OCI-M2 (cell line): ENCODE measurements at regions not wholly inside any gene's neighbourhood (a gene's known extent, or its start where the extent isn't known, plus 50 kb on each side); places are given as distances from the start of the nearest gene placed in this dataset.
"Not testable (repeated sequence)": the region's sequence is repeated elsewhere in the genome, so short reads cannot be mapped to it uniquely, and the experiment has no call there.

ENCODE experiments used
- DNase-seq: peaks from one replicate; lab custom pipeline; 2025; ENCODE audit not compliant: unreplicated experiment; lab: John Stamatoyannopoulos, UW

- no peak for DNase-seq
Measured at GRCh38 chr13:90926459-90926858, 421.0 kb upstream of the MIR17HG start.

DNA sequence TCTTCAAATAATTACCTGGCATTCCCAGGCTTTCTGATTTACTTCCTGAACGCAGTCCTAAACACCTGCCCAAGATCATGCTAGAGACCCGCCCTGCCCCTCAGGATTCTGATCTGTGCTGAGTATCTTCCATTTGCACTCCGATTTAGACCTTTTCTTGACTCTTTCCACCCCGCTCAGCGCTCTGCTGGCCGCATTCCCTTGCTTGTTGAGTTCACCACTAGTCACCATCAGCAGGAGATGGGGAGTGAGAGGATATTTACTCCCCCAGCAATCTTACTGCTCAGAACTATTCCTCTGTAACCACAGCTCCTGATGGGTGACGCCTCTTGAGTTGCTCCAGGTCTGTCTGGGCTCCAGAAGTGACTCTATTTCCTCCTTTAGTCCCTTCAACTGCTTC is 419.4 kb upstream of the MIR17HG start:
- no peak for DNase-seq

GRCh38 chr13:90933097-90933826 is 414.2 kb upstream of the MIR17HG start:
- DNase-seq: no peak

GRCh38 chr13:90934741-90935140 is 412.7 kb upstream of the MIR17HG start:
- no peak for DNase-seq

DNA sequence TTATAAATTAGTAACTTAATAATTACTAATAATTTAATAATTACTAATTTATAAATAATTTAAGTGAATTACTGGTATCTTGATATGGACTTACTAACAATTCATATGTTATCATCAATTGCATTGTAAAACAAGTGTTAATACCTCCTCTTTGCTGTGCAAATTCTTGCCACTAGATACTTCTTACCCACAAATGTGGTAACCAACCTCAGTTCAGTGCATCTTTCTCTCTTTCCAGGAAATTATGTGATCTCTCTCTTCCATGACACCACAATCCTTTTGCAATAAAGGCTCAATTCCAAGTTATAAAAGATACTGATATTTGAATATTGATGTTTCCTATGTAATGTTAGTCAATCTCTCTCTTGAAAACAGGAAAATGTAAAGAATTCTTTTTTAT is 408.6 kb upstream of the MIR17HG start:
- DNase-seq: no peak

DNA sequence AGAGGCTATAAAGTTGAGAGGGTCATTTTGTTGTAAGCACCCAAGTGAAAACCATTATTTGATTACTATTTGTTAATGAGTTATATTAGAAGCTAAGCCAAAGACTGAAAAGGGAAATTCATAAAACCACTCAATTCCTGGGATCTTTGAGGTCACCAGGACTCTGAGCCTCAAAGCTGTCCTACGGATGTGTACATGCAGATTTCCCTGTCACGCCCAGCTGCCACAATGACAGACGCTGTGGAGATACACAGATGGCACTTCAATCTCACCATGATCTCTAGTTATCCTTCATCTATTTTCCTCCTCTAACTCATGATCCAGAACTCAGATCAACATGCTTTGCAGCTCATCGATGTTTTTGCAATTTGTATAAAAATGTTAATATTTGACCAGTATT is 403.5 kb upstream of the MIR17HG start:
- DNase-seq: no peak

DNA sequence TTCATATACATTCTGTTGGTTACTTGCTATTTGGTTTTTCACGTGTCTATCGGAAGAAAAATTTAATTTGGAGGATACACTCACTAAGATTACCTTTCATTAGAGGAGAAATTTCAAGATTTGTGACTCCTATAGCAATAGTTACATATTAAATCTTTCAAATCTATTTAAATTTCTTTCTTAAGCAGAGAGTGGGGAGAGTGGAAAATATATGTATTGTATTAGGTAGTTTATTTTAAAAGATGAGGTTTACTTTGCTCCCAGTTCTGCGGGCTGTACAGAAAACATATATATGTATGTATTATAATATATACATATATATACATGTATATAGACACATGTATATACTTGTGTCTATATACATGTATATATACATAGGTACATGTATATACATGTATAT is 402.3 kb upstream of the MIR17HG start:
- DNase-seq: not testable (repeated sequence)

DNA sequence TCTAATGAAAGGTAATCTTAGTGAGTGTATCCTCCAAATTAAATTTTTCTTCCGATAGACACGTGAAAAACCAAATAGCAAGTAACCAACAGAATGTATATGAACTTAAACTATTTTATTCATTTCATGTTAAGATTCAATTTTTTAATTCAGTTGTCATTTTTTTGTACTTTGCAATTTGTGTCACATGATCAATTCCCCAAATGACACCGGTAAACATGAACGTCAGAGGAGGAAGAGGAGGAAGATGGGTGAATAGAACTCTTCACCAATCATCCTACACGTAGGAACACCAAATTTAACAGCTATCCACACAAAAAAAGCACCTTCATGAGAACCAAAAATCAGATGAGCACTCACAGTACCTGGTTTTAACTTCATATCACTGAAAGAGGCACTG is 401.4 kb upstream of the MIR17HG start:
- DNase-seq: not testable (repeated sequence)

DNA sequence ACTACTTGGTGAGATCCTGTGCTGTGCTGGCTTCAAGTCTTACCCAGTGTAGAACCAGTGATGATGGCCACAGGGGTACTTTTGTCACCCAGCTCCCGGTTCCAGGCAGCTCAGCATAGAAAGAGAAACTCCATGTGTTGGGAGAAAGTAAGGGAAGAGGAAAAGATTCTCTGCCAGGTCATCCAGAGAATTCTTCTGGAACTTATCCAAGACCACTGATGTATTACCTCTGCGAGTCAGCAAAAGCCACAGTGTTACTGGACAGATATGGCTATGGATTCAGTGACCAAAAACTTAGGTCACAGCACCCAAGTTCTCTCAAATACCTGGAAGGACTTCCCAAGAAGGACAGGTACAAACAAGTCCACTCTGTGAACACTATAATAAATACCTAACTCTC is 399.5 kb upstream of the MIR17HG start:
- DNase-seq: no peak

DNA sequence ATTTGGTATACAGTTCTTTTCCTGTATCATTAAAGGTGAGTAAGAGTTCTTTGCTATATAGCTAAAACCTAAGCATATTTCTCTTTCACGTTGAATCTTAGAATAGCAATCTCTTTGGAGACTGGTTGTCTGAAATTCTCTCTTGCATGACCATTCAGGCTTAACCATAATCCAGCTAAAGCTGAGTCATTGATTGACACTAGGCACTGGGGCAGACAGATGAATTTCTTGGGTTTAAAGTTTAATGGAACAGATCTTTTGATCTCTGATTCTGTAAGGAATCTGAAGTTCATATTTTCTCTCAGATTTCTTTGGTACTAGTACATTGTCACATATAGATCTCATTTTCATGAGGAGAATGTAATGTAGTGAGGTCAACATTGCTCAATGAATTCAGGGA is 397.3 kb upstream of the MIR17HG start:
- DNase-seq: no peak

DNA sequence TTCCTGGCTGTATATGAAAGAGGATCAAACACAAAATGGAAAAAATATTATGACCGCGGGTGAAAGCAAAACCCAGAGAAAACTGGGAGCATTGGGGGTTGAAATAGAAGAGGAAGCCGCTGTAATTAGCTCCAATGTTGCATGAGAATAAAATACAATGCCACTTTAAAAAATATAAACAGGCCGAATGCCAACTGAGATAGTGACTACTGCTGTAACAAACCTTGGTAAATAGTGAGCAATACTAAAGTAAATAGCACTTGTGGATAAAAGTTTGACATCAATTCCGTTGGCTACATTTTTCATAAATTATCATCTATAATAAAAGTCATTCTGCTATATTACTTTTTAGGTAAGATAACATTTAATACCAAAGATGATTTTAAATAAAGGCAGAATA is 395.8 kb upstream of the MIR17HG start:
- no peak for DNase-seq

DNA sequence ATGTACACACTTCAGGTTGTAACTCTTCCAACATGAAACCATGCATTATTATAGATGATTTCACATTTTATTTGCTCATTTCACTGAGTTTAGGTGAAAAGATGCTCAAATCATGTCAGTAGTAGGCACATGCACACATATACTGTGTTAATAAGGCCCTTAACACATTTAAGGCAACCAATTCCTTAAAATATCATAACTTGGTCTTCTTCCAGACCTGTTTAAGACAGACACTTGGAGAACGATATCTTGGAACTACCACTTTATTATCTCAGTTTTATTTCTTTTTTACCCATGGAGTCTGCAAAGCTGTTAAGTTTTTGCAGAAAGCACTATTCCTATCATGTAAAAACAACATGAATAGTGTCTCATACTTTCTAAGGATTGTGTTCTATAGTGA is 395.2 kb upstream of the MIR17HG start:
- no peak for DNase-seq

GRCh38 chr13:90954605-90955195 is 392.8 kb upstream of the MIR17HG start:
- DNase-seq: no peak

DNA sequence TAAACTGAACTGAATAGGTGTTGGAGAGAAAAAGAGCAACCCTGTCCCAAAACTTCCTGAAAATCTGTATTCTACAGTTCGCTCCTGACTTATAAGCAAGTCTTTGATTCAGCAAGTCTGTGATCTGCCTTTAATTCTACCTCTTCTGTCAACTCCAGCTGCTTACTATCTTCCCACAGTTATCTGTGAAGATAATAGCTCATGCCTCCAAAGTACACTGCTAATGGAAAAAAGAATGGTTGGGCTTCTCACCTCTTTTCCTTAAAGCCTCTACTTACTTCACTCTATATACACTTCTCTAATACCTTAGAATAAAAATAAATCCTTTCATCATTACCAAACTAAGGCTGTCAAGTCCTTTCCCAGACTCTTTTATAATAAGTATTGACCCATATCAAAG is 391.5 kb upstream of the MIR17HG start:
- no peak for DNase-seq

GRCh38 chr13:90958866-90959265 is 388.6 kb upstream of the MIR17HG start:
- no peak for DNase-seq

DNA sequence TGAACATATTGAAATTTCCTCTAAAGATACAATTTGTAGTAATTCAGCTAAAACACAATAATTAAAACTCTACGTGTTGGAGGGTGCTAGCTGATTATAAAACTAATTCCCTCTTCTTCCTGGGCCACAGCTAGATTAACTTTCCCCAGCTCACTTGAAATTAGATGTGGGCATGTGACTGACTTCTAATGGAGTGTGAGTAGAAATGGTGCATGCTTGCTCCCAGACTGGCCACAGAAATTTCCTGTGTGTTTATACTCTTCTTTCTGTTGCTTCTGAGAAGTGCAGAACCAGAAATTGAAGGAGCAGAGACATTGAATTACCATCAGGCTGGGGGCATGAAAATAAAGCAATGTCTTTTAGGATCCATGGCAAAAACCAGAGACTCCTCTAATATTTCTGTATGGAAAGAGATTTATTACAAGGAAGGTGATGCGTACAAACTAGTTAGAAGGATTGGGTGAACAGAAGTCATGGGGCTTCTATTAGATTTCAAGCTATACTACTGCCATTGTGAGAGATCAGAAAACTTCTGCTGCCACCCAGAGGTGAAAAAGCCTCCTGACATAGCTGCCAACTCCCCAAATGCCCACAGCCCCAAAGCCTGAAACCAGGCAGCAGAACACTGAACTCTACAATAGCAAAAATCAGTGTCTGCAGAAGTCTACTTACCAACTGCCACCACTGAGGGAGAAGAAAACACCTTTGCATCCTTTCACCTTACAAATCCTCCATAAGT is 379.2 kb upstream of the MIR17HG start:
- no peak for DNase-seq

DNA sequence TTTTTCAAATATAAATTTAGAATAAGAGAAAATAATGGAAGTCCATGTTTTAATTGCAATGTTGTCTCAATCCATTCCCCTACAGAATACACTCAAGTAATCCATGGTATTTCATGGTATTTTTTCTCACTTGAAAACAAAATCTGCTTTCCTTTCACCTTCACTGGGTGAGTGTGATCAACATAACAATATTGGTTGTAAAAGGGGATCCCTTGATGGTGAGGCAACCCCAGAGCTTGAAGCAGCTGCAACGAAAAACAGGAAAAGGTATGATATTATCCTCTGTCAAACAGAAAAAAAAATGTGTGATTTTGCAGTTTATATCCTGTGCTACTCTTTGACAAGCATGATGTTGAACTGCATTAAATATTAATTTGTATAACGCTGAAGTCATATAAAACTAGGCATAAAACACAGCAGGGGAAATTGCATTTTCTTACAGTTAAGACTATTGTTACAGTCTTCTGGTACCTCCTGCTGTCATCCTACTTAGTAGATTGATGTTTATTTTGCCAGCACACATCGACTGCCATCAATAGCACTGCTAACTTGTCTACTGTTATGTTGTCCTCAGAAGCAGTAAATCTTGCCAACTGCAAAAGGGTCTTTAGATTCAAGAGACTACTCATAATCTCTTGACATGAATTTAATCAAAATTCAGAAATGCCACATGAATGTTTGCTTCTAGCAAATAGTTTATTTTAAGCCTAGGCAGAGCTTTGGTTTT is 373.1 kb upstream of the MIR17HG start:
- no peak for DNase-seq

DNA sequence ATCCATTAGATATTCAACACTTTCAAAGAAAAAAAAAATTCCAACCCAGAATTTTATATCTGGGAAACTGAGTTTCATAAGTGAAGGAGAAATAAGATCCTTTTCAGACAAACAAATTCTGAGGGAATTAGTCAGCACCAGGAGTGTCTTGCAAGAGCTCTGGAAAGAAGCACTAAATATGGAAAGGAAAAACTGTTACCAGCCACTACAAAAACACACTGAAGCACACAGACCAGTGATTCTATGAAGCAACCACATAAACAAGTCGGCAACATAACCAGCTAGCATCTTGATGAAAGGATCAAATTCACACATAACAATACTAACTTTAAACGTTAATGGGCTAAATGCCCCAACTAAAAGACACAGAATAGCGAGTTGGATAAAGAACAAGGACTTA is 368.4 kb upstream of the MIR17HG start:
- no peak for DNase-seq

DNA sequence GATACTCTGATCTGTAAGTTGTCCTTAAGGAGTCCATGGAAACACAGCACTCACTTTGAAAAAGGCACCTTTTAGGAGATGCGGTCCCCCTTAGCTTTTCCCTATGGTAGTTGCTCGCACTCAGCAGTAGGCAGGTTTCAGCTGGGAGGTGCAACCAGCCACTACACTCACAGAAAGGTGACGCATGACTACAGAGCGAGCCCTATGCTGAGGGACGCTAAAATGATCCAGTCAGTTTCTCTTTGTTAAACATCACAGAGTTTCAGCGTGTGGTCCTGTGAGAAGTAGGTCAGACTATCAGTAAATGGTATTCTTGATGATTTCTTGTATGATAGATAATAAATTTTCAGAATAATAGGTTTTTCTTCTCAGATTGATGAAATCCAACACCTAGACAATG is 362.7 kb upstream of the MIR17HG start:
- DNase-seq: no peak

DNA sequence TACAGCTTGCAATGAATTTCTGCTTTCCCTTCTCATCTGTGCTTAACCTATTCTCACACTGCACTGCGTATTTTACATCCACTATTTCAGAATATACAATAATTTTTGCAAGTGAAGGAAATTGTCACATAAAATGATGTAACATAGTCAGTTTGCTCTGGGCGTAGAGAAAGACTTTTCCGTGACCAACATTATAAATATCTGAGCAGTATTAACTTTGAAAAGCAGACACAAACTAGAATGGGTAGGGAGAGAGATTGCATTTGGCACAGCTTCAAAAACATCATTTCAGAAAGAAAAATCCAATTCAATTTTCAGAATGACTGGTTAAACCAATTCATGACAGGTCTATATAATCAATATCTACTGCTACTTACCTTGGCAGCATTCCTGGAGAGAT is 352.5 kb upstream of the MIR17HG start:
- no peak for DNase-seq

DNA sequence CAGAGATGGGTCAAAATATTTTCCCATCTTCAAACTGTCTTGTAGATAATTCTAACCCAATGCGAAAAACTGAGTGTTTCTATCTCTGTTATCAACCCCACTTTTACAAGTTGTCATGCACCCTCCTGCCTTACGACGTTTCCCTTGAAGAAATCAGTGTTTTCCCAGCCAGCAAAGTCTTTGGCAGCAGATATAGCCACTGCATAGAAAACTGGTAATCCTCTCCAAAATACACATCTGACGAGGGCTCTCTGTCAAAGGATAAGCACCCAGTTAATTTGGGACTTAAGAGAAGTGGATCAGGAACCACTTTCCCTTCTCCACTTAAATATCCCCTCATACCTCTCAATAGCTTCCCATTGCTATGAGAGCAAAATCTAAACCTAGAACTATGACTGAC is 351.9 kb upstream of the MIR17HG start:
- DNase-seq: no peak

DNA sequence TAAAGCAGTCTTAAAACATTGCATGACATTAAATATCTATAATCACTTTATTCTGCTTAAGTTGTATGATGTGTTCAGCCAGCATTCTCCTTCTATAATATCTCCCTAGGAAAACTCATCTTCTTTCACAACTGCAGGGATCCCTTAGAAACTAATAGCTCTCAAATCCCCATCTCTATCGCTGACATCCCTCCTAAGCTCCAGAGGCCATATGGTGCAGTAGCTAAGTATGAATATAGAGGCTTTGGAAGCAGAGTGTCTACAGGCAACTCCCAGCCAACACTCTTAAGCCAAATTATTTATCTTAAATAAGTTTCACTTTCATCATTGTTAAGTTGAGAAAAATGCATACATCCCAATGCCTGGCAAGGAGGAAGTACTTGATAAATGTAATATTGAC is 349.5 kb upstream of the MIR17HG start:
- DNase-seq: no peak
